Activated naive CD8-positive, alpha-beta T cell treated with anti-CD3 and anti-CD28 coated beads for 36 hours (primary cell): ENCODE measurements at regions not wholly inside any gene's neighbourhood (a gene's known extent, or its start where the extent isn't known, plus 50 kb on each side); places are given as distances from the start of the nearest gene placed in this dataset.

Experiments used
- DNase-seq: peaks from one replicate; pipeline ENCODE4 v3.0.0; 2021
- H3K27ac Mint-ChIP-seq: one replicate; pipeline ENCODE4 v1.8.0; 2022; ENCODE audit warnings: mild to moderate bottlenecking, moderate library complexity, mixed read lengths
- H3K27me3 Mint-ChIP-seq: one replicate; pipeline ENCODE4 v1.8.0; 2022; ENCODE audit warnings: mild to moderate bottlenecking, mixed read lengths
- H3K36me3 Mint-ChIP-seq: one replicate; pipeline ENCODE4 v1.8.0; 2021; ENCODE audit warnings: mild to moderate bottlenecking, mixed read lengths
- H3K4me1 Mint-ChIP-seq: one replicate; pipeline ENCODE4 v1.8.0; 2021; ENCODE audit warnings: mixed read lengths
- H3K4me3 Mint-ChIP-seq: one replicate; pipeline ENCODE4 v1.8.0; 2022; ENCODE audit warnings: mild to moderate bottlenecking, moderate library complexity, mixed read lengths
- H3K9me3 Mint-ChIP-seq: one replicate; pipeline ENCODE4 v1.8.0; 2022; ENCODE audit warnings: mixed read lengths

DNA sequence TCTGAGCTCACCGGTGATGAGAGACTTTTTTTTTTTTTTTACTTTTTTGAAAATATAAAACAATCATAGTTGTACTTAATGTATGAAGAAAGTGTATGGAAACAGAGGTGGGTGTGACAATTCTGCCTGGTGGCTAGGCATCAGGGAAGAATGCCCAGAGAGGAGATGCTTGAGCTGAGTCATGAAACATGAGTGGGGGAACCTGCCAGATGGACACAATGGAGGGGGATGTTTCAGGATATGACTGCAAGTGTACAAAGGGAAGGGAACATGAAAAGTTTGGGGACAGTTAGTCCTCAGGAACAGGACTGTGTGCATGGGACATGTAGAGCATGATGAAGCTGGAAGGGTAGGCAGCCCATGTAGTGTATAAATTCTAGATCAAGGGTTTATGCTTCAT, 274.2 kb upstream of the E2F7 start:
- Mint-ChIP-seq H3K4me3 (no peak overlapping the region), H3K27ac (no peak overlapping the region), H3K4me1 (no peaks in the 10 kb centered on the region), H3K9me3 (no peaks in the 10 kb centered on the region), H3K36me3 (no peaks in the 10 kb centered on the region), H3K27me3 (no peaks in the 10 kb centered on the region)
- DNase-seq, result no peak

DNA sequence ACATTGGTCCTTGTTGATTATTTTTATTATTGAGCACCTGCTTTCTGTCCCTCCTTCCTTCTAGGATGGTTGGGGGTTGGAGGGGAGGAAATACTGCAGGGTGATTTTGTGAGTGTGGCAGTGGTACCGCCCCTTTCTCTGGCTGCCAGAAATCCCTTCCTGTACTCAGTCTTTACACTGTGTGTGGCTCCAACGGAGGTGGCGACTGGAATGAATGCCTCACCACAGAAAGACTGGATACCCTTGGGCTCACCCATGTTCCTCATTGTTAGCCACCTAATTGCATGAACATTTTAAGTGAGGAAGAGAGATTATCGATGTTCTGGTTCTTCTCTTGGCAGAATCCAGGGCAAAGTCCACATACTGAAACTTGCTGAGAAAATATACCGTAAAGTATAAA, 272.0 kb upstream of the E2F7 start:
- H3K27me3 Mint-ChIP-seq, result no peaks in the 10 kb centered on the region
- no peaks in the 10 kb centered on the region for H3K9me3 Mint-ChIP-seq
- no peak overlapping the region for H3K27ac Mint-ChIP-seq
- H3K4me1 Mint-ChIP-seq, result no peaks in the 10 kb centered on the region
- DNase-seq, result no peak
- no peaks in the 10 kb centered on the region for H3K36me3 Mint-ChIP-seq
- no peak overlapping the region for H3K4me3 Mint-ChIP-seq

DNA sequence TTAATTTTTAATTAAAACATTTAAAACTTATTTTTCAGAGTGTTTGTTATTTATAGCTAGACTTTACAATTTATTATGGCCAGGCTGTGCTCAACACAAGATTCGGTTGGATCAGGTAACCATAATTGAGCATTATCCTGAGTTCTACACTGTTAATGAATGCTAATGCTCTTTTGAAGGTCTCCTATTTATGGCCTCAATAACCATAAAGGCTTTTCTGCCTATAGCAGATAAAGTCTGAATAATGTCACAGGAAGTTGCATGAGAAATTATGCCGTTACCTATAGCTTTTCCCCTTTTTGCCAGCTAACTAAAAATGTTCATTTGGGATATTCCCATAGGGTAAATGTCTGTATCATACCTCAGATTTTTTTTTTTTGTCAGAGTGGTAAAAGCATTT, 269.4 kb upstream of the E2F7 start:
- H3K4me3 Mint-ChIP-seq, result no peak overlapping the region
- no peaks in the 10 kb centered on the region for H3K36me3 Mint-ChIP-seq
- no peaks in the 10 kb centered on the region for H3K27me3 Mint-ChIP-seq
- DNase-seq, result no peak
- no peaks in the 10 kb centered on the region for H3K9me3 Mint-ChIP-seq
- H3K27ac Mint-ChIP-seq, result no peak overlapping the region
- H3K4me1 Mint-ChIP-seq, result no peaks in the 10 kb centered on the region

- Mint-ChIP-seq H3K36me3 (peaks cover 2% of the 10 kb centered on the region), H3K27me3 (peaks cover 49% of the 10 kb centered on the region), H3K4me1 (peaks cover 10% of the 10 kb centered on the region), H3K27ac (no peak overlapping the region), H3K4me3 (no peak overlapping the region), H3K9me3 (no peaks in the 10 kb centered on the region)
- DNase-seq, result no peak
Measured at GRCh38 chr12:77328326-77328725, 263.0 kb upstream of the E2F7 start.

DNA sequence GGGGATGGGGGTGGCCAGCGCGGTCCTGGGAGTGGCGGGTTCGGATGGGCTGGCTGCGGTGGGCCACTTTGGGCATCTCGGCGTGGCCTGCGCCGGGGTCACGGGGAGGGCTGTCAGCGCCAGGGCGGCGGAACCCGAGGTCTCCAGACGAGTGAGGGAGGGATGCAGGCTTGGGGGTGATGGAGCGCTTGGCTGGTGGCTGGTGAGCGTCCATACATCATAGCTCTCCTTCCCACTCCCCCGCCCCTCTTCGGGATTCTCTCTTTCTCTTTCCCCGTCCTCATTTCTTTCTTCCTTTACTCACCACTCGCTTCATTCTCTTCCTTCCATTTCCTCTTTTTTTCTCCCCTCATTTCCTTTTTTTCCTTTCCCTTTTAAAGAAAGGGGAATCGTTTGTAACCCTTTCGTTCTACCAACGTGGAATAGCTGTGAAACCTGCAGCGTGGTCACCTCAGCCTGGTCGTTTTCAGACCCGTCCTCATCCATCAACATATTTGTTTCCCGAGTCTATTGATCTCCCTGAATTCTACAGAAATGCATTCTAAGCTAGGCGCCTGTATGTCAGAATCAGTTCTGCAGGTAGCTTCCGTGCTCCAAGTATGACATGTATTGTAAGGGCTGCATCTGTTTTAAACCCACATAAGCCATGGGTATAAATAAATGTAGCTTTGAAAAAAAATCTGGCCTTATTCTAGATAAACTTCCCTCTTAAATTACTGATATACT, 260.3 kb upstream of the E2F7 start:
- no peak for DNase-seq
- H3K9me3 Mint-ChIP-seq, result no peaks in the 10 kb centered on the region
- peaks cover 2% of the 10 kb centered on the region for H3K36me3 Mint-ChIP-seq
- peak overlapping the region; percentile 58 for H3K4me3 Mint-ChIP-seq
- peaks cover 62% of the 10 kb centered on the region for H3K27me3 Mint-ChIP-seq
- H3K27ac Mint-ChIP-seq, result no peak overlapping the region
- H3K4me1 Mint-ChIP-seq, result peaks cover 10% of the 10 kb centered on the region

GRCh38 chr12:77324763-77325468, 259.5 kb upstream of the E2F7 start:
- Mint-ChIP-seq H3K27me3 (peaks cover 62% of the 10 kb centered on the region), H3K4me1 (peaks cover 10% of the 10 kb centered on the region), H3K9me3 (no peaks in the 10 kb centered on the region), H3K27ac (no peak overlapping the region), H3K4me3 (peak overlapping the region; percentile 61), H3K36me3 (peaks cover 2% of the 10 kb centered on the region)
- peak; percentile 46 for DNase-seq

- no peak overlapping the region for H3K4me3 Mint-ChIP-seq
- DNase-seq, result no peak
- H3K9me3 Mint-ChIP-seq, result no peaks in the 10 kb centered on the region
- H3K36me3 Mint-ChIP-seq, result peaks cover 2% of the 10 kb centered on the region
- peaks cover 62% of the 10 kb centered on the region for H3K27me3 Mint-ChIP-seq
- no peak overlapping the region for H3K27ac Mint-ChIP-seq
- H3K4me1 Mint-ChIP-seq, result peaks cover 10% of the 10 kb centered on the region
Measured at GRCh38 chr12:77324416-77324762, 259.0 kb upstream of the E2F7 start.

GRCh38 chr12:77323788-77324415, 258.5 kb upstream of the E2F7 start:
- no peak overlapping the region for H3K27ac Mint-ChIP-seq
- H3K9me3 Mint-ChIP-seq, result no peaks in the 10 kb centered on the region
- H3K4me3 Mint-ChIP-seq, result peak overlapping the region; percentile 5
- peaks cover 2% of the 10 kb centered on the region for H3K36me3 Mint-ChIP-seq
- peaks cover 57% of the 10 kb centered on the region for H3K27me3 Mint-ChIP-seq
- H3K4me1 Mint-ChIP-seq, result peaks cover 10% of the 10 kb centered on the region
- no peak for DNase-seq

DNA sequence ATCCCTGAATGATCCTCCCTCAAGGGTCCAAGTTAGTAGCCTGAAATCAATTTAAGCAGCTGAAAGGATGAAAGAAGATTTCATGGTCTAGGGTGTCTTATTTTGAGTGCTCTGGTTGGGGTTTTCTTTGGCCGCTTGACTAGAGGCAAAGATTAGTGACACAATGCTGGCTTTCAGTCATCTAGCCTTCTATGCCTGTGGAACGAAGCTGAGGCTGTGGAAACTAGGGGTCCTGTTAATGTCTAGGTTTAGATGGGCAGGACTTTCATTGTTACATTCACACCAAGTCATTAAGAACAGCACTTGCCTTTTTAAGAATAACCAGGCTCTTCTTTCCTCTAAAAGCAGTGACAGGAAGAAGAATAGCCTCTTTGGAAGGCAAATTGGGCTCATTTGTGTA, 253.8 kb upstream of the E2F7 start:
- H3K27me3 Mint-ChIP-seq, result peaks cover 22% of the 10 kb centered on the region
- H3K27ac Mint-ChIP-seq, result no peak overlapping the region
- H3K9me3 Mint-ChIP-seq, result no peaks in the 10 kb centered on the region
- DNase-seq, result no peak
- no peaks in the 10 kb centered on the region for H3K36me3 Mint-ChIP-seq
- no peaks in the 10 kb centered on the region for H3K4me1 Mint-ChIP-seq
- no peak overlapping the region for H3K4me3 Mint-ChIP-seq

DNA sequence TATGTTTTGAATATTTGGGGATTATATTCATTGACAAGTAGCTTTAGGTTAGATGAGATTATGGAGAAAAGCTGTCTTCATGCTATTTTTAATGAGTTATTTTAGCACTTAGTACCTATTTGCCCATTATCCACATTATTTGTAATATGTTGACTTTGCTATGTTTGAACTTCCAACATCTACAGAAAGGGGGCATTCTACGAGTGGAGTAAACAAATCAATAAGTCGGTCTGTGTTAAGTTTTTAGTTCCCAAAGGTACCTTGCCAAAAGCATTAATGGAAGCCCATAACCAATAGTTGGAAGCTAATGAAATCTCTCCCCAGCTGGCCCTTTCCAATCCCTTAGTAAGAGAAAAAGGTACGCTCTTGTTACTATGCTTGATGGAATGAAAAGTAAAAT, 250.0 kb upstream of the E2F7 start:
- Mint-ChIP-seq H3K27ac (no peak overlapping the region), H3K27me3 (no peaks in the 10 kb centered on the region), H3K36me3 (no peaks in the 10 kb centered on the region), H3K4me1 (no peaks in the 10 kb centered on the region), H3K9me3 (no peaks in the 10 kb centered on the region), H3K4me3 (no peak overlapping the region)
- DNase-seq, result no peak

- Mint-ChIP-seq H3K4me1 (no peaks in the 10 kb centered on the region), H3K36me3 (no peaks in the 10 kb centered on the region), H3K9me3 (no peaks in the 10 kb centered on the region), H3K27ac (no peak overlapping the region), H3K4me3 (no peak overlapping the region), H3K27me3 (no peaks in the 10 kb centered on the region)
- DNase-seq, result no peak
Measured at GRCh38 chr12:77314378-77315052, 249.1 kb upstream of the E2F7 start.

DNA sequence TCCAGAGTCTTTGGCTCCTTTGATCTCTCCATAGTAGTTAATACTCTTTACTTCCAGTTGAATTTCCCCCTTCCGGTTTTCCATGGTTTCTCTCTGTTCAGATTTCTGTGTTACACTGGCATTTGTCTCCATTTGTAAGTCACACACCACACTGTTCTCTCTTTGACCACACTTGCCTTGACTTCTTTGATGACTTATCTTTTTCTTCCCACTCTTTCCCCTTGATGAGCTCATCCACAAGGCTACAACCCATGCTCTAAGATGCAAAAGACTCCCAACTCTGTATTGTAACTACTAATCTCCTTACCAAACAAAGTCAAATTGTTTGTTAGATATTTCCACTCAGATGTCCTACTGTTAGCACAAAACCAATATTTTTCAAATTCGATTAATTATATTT, 242.7 kb upstream of the E2F7 start:
- Mint-ChIP-seq H3K9me3 (no peaks in the 10 kb centered on the region), H3K36me3 (no peaks in the 10 kb centered on the region), H3K27me3 (no peaks in the 10 kb centered on the region), H3K4me3 (no peak overlapping the region), H3K4me1 (no peaks in the 10 kb centered on the region), H3K27ac (no peak overlapping the region)
- DNase-seq, result no peak

GRCh38 chr12:77300811-77301210, 235.4 kb upstream of the E2F7 start:
- Mint-ChIP-seq H3K9me3 (no peaks in the 10 kb centered on the region), H3K27me3 (no peaks in the 10 kb centered on the region), H3K27ac (no peak overlapping the region), H3K4me3 (no peak overlapping the region), H3K36me3 (no peaks in the 10 kb centered on the region), H3K4me1 (no peaks in the 10 kb centered on the region)
- DNase-seq, result no peak

DNA sequence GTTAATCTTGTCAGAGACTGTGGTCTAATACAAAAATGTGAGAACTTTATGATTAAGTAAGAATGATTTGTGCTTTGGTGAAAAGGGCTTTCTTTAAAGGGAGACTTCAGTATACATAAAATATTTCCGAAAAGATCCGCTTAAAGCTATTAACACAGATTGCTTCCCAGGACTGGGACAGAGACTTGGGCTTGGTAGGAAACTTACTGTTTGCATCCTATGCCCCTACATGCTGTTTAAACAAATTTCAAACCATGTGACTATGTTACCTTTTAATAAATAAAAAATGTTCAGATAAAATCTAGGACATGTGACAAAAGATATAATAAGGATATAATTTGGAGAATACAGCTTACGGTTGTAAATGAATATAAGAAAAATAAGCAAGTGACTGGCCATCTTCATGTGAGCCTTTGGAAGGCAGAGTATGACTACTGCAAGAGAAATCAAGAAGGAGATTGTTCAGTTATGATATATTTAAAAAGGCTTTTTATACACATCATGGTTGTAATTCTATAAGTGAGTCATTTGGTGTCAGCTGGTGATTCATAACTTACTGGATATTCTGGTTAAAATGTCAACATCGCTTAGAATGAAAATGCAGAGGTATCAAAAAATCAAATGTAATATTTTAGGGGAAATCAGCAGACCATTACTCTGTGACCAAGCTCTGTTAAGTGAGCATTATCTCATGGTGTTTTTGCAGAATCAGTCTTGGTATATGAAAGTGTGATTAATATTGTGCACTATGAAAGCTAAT, 234.7 kb upstream of the E2F7 start:
- Mint-ChIP-seq H3K4me1 (no peaks in the 10 kb centered on the region), H3K27me3 (no peaks in the 10 kb centered on the region), H3K9me3 (no peaks in the 10 kb centered on the region), H3K36me3 (no peaks in the 10 kb centered on the region), H3K4me3 (no peak overlapping the region), H3K27ac (no peak overlapping the region)
- DNase-seq, result no peak

DNA sequence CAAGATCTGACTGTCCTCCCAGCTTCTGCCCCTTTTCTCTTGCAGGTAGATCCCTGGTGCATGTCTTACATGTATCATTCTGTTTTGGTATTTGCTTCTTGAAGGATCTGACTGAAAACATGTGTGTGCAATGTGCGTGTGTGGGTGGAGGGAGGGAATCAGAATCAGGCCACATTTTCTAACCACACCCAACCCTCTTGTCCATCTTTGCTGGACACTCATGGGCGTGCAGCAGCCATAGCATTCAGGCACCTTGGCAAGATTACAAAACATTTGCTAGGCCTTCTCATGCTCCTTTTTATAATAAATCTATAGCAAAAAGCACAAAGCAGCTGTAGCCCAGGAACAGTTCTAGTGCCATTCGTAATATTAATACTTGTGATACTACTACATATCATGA, 233.6 kb upstream of the E2F7 start:
- H3K36me3 Mint-ChIP-seq, result no peaks in the 10 kb centered on the region

More for the DNA sequence above, 233.6 kb upstream of the E2F7 start:
- H3K4me3 Mint-ChIP-seq, result no peak overlapping the region
- H3K4me1 Mint-ChIP-seq, result no peaks in the 10 kb centered on the region
- no peaks in the 10 kb centered on the region for H3K27me3 Mint-ChIP-seq
- no peak for DNase-seq
- H3K9me3 Mint-ChIP-seq, result no peaks in the 10 kb centered on the region
- no peak overlapping the region for H3K27ac Mint-ChIP-seq
